ENCODE measurements at regions not wholly inside any gene's neighbourhood (a gene's known extent, or its start where the extent isn't known, plus 50 kb on each side); places are given as distances from the start of the nearest gene placed in this dataset.

GRCh38 chr10:131724891-131725580, 175.8 kb upstream of the PPP2R2D start:
- Mint-ChIP-seq H3K4me3 (no peak overlapping the region), H3K27me3 (ENCODE audit: low read depth) (peaks cover 17% of the 10 kb centered on the region), H3K4me1 (peaks cover 23 to 33% of the 10 kb centered on the region in 2 experiments), H3K9me3 (peaks cover 1 to 2% of the 10 kb centered on the region in 2 experiments; a peak in 3 of 5 replicates), H3K27ac (no peak overlapping the region), H3K36me3 (ENCODE audit: insufficient read depth in 1 of 3, low read depth in 3 of 3) (no peaks in the 10 kb centered on the region)
- Histone ChIP-seq H3K4ac (ENCODE audit: low read depth, low read length) (no peak overlapping the region), H3K4me1 (ENCODE audit: insufficient read depth, low read length) (no peaks in the 10 kb centered on the region), H3K4me2 (ENCODE audit: insufficient read depth, insufficient read length, low read length) (no peak overlapping the region), H2AFZ (ENCODE audit: low read length) (no peak overlapping the region), H3K9me3 (ENCODE audit: control insufficient read depth, low read depth, low read length) (no peaks in the 10 kb centered on the region), H2BK120ac (ENCODE audit: low read depth, low read length, poor library complexity, severe bottlenecking) (no peak overlapping the region), H3K56ac (ENCODE audit: insufficient read length, low read depth, low read length) (no peak overlapping the region), H3K27ac (ENCODE audit: insufficient read length, low read depth, low read length) (no peak overlapping the region), H4K91ac (ENCODE audit: insufficient read length, low read depth, low read length) (peak overlapping the region; percentile 37), H3K79me1 (ENCODE audit: insufficient read depth, low read depth, low read length, poor library complexity, severe bottlenecking) (no peaks in the 10 kb centered on the region), H3T11ph (ENCODE audit: low read length) (no peak overlapping the region), H3K27me3 (ENCODE audit: insufficient read depth, low read length) (no peaks in the 10 kb centered on the region; the same call in 1 of the 2 replicates), H2BK20ac (ENCODE audit: low read depth, low read length, poor library complexity, severe bottlenecking) (no peak overlapping the region), H2BK15ac (ENCODE audit: low read depth, low read length) (no peak overlapping the region), H2AK5ac (ENCODE audit: insufficient read length, low read length) (no peak overlapping the region), H3K18ac (ENCODE audit: insufficient read length, low read depth, low read length) (no peak overlapping the region), H3K23ac (ENCODE audit: insufficient read length, low read depth, low read length) (no peak overlapping the region), H3K14ac (ENCODE audit: insufficient read depth, low read length) (0 out of 2 replicates have a peak overlapping the region, but pooled peaks have one; percentile 11), H4K8ac (replicated peaks; ENCODE audit: insufficient read length, low read depth, low read length) (no peak overlapping the region), H3K23me2 (ENCODE audit: insufficient read length, low read depth, low read length, poor library complexity, severe bottlenecking) (no peaks in the 10 kb centered on the region), H3K79me2 (ENCODE audit: insufficient read depth, low read length) (no peaks in the 10 kb centered on the region), H2BK12ac (ENCODE audit: insufficient read length, low read depth, low read length) (no peak overlapping the region), H2BK5ac (ENCODE audit: insufficient read length, low read length) (no peak overlapping the region), H4K5ac (ENCODE audit: insufficient read length, low read depth, low read length) (no peak overlapping the region), H3K9ac (ENCODE audit: extremely low read depth, insufficient read length, low read length) (no peak overlapping the region), H4K20me1 (ENCODE audit: control insufficient read depth, insufficient read depth, insufficient read length) (no peaks in the 10 kb centered on the region)
- peak; percentile 23 for DNase-seq
- WGBS (ENCODE audit: extremely low coverage, insufficient read length, low lambda C conversion rate), result no CpG with 5 or more reads among the region's 17 CpGs
- TF ChIP-seq, protein P1, sequence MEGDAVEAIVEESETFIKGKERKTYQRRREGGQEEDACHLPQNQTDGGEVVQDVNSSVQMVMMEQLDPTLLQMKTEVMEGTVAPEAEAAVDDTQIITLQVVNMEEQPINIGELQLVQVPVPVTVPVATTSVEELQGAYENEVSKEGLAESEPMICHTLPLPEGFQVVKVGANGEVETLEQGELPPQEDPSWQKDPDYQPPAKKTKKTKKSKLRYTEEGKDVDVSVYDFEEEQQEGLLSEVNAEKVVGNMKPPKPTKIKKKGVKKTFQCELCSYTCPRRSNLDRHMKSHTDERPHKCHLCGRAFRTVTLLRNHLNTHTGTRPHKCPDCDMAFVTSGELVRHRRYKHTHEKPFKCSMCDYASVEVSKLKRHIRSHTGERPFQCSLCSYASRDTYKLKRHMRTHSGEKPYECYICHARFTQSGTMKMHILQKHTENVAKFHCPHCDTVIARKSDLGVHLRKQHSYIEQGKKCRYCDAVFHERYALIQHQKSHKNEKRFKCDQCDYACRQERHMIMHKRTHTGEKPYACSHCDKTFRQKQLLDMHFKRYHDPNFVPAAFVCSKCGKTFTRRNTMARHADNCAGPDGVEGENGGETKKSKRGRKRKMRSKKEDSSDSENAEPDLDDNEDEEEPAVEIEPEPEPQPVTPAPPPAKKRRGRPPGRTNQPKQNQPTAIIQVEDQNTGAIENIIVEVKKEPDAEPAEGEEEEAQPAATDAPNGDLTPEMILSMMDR (conservative IDR thresholded peaks at IDR 0.05), result no peak
